ENCODE measurements at regions not wholly inside any gene's neighbourhood (a gene's known extent, or its start where the extent isn't known, plus 50 kb on each side); places are given as distances from the start of the nearest gene placed in this dataset.

DNA sequence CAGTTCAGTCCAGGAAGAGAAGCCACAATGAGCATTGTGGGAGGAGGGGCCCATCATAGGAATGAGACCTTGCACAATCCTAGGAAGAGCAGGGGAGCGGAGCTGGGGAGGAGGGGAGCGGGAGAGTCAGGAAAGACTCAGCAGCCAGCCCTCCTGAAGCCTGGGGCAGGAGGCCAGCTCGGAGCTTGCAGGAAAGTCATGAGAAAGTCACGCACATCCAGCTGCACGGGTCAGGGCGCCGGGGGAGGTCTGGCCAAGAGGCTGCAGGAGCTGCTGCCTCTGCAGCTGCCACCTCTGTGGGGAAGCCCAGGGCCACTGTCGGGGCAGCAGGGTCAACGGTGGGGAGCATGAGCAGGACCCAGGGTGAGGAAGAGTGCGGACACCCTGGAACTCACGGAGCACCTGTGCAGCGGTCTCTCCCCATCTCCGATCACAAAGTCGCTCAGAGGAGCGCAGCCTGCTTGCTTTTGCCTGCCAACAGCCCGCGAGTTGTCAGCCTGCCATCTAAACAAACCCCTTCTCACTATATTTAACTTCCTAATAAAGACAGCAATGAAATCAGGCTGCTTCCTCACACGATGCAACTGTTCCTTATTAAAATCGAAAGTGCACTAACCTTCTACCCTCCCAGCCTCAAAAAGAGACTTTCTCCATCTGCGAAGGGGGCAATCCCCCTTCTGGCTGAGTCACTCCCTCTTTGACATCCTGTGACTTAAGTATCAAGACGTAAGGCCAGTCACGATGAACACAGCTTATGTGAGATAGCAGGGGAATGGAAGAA lies 52.9 kb upstream of the RTL6 start:
- TF ChIP-seq, protein P1, sequence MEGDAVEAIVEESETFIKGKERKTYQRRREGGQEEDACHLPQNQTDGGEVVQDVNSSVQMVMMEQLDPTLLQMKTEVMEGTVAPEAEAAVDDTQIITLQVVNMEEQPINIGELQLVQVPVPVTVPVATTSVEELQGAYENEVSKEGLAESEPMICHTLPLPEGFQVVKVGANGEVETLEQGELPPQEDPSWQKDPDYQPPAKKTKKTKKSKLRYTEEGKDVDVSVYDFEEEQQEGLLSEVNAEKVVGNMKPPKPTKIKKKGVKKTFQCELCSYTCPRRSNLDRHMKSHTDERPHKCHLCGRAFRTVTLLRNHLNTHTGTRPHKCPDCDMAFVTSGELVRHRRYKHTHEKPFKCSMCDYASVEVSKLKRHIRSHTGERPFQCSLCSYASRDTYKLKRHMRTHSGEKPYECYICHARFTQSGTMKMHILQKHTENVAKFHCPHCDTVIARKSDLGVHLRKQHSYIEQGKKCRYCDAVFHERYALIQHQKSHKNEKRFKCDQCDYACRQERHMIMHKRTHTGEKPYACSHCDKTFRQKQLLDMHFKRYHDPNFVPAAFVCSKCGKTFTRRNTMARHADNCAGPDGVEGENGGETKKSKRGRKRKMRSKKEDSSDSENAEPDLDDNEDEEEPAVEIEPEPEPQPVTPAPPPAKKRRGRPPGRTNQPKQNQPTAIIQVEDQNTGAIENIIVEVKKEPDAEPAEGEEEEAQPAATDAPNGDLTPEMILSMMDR (IDR thresholded peaks at IDR 0.05): no peak
- no peak for TF ChIP-seq POLR2A (IDR thresholded peaks at IDR 0.05)

Data from Peyer's patch (tissue), 4 donors.